Hypothalamus (tissue), 51 donors: ENCODE measurements at regions not wholly inside any gene's neighbourhood (a gene's known extent, or its start where the extent isn't known, plus 50 kb on each side); places are given as distances from the start of the nearest gene placed in this dataset.
"Not testable (repeated sequence)": the region's sequence is repeated elsewhere in the genome, so short reads cannot be mapped to it uniquely, and the experiment has no call there.

ENCODE experiments used
- DNase-seq, 51 donors: peaks; one replicate each; lab custom pipeline; 2025; lab: John Stamatoyannopoulos, UW

DNA sequence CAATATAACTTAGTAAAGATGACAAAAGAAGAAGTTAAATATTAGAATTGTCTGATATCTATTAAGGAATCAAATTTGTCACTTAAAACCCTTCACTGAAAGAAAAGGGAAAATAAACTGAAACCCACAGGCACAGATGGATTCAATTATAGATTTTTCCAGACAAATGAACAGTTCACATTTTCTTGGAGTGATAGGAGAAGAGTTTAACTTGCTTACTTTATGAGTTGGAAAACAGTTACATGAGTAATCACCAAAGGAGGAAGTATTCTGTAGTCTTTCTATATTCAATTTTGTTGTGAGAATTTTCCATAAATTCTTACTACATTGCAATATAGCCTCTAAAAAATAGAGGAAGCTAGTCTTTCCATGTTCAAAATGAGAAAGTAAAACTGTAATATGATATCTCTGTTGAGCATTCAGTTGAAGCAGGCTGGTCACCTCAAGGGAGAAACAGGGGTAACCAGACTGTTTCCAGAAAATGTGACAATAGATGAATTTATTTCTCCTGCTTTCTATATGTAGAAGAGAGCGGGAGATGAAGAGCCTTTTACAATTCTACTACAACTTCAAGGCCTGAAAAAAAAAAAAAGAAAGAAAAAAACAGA is 330.3 kb upstream of the EPHA5 start:
- DNase-seq: no peak

DNA sequence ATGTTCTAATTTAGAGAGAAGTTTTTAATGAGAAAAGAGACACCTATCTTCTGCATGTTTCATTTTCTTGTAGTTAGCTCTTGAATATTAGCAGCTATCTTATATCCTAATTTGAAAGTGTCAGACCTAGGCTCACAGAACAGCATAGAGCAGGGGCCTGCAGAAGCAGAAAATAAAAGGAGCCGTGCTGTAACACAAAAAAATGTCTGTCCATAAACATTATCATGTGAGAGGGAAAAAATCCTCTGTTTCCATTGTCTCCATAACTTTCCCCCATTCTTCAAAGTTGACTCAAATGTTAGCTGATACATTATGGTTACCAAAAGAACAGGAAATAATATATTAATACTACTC is 329.2 kb upstream of the EPHA5 start:
- no peak for DNase-seq

DNA sequence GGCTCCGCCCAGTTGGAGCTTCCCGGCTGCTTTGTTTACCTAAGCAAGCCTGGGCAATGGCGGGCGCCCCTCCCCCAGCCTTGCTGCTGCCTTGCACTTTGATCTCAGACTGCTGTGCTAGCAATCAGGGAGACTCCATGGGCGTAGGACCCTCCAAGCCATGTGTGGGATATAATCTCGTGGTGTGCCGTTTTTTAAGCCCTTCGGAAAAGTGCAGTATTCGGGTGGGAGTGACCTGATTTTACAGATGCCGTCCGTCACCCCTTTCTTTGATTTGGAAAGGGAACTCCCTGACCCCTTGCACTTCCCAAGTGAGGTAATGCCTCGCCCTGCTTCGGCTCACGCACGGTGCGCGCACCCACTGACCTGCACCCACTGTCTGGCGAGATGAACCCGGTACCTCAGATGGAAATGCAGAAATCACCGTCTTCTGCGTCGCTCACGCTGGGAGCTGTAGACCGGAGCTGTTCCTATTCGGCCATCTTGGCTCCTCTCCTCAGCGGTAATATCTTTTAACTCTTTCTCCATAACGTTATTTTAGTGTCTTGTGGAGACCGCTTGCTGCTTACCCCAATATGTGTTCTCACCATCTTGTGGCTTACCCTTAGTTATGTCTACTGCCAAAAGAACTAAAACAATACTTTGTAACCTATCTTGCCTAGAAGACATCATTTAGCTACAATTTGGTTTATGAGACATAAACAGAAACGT is 328.7 kb upstream of the EPHA5 start:
- DNase-seq: not testable (repeated sequence)

DNA sequence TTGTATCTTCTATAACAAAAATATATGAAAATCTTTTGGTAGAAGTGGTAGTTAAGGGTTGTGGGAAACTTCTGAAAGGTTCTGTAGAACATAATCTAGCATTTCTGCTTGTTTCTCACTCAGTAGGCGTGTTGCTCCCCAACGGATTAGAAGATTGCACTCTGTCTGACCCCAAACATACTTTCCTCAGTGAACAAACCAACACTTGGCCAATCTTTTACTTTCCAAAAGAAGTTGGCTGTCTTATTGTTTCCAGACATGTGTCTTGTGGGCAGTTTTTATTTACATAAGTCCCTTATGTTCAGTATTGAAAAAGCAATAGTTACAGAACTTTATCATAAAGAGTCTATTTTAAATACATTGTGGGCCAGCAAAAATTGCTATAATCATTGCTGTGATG is 312.8 kb upstream of the EPHA5 start:
- no peak for DNase-seq

DNA sequence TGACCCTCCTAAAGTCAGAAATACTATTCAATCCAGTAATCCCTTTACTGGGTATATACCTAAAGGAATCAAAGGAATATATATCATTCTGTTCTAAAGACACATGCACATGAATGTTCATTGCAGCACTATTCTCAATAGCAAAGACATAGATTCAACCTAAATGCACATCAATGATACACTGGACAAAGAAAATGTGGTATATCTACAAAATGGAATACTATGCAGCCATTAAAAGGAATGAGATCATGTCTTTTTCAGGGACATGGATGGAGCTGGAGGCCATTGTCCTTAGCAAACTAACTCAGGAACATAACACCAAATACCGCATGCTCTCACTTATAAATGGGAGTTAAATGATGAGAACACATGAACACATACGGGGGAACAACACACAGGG is 306.0 kb upstream of the EPHA5 start:
- no peak for DNase-seq

DNA sequence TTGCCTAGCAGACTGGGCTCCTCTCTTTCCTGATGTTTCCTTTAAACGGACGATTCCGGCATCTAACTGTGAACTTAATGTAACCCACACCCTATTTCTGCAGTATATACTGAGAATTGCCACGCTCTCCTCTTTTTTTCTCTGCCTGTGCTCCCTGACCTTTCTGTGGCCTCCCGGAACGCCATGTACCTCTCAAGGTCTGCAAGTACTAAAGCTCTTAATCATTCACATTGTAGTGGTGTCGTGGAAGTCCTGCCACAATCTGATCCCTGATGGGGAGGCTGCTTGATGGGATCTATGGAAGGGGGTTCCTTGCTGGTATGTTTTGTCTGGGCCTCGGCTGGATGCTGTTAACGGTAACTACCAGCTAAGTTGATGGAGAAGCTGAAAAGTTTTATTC is 302.9 kb upstream of the EPHA5 start:
- DNase-seq: no peak

DNA sequence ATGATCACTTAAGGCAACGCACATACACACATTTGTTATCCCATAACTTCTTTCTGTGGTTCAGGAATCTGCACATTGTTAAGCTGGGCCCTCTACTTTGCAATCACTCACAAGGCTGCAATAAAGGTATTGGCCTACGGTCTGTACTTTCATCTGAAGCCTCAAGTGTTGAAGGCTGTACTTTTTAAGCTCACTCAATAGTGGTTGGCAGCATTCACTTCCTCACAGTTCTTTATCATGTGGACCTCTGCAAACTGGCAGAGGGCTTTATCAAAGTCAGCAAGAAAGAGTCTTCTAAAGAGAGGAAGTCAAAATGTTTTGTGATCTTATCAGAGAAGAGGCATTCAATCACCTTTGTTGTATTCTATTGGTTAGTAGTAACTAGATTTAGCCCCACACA is 301.4 kb upstream of the EPHA5 start:
- no peak for DNase-seq

DNA sequence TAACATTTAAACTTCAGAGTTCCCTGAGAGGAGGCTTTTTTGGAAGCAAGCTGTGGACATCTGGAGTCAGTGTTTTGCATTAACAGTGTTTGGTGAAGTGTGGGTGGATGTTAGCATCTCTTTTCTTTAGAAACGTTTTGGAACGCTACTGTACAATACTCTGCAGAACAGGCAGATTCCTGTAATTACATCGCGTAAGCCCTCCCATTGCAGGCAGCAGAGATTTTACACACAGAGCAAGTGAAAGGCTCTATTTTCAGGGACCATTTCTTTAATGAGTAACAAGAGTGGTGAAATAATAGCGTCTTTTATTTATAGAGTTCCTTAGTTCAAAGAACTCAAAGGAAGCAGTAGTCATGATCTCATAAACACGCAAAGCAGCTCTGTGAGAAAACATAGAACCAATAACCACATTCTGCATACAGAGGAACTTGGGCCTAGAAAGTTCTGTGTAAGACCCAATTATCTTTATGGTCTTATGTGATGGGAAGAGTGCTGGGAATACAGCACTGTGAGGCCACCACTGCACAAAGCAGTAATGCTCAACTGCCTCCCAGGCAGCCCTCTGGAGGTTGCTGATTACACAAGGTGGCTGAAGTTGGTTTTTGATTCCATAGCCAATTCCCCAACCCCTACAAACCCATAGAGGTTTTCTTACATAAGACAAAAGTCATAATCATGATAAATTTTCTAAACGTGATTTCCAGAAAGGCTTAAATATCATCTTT is 298.7 kb upstream of the EPHA5 start:
- peak in 1 of 51 donors; percentile 62 for DNase-seq

DNA sequence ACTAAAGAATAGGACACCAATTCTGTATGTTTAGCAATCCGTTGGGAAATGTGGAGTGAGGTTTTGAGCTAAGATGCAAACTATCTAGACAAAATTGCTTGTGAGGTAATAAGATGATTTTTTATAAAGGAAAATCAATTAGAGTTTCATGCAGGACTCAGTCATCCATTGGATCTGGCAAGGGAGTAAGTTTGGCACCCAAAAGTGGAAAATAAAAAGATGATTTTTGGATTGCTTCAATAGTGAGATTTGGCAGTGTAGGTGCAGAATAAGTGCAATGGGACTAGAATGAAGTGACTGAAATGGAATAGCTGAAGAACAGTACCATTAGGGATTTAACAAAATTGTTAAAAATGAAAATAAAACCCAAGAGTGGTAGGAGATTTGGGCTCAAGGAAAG is 290.5 kb upstream of the EPHA5 start:
- DNase-seq: no peak

DNA sequence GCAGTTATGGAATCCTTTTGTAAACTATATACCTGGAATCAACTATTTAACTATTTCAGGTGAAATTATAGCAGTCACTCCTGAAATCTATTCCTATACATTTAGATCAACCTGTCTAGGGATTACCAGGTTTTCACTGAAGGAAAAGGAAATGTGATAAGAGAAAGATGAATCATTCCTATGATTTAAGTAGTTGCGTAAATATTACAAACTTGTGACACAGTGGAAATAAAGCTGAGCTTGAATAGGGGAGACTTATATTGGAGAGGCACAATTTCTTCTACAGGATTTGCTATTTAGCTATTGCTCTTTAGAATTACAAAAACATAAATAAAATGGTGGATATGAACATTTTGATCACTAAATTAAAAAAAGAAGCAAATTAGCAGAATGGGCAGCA is 284.1 kb upstream of the EPHA5 start:
- no peak for DNase-seq

DNA sequence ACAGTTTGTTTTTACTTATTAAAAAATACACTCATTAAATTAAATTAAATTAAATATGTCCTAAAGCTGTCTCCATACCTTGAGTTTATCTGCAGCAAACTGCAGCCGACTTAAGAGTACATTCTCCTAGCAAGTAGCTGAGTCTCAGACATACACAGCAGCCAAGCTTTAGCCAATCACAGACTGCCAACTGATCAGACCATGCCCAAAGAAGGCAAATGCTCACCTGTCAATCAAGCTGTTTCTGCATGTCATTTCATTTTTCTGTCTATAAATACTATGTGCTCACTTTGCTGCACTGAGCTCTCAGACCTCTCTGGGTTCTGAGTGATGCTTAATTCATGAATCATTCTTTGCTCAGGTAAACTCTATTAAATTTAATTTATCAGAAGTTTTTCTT is 280.9 kb upstream of the EPHA5 start:
- no peak for DNase-seq

DNA sequence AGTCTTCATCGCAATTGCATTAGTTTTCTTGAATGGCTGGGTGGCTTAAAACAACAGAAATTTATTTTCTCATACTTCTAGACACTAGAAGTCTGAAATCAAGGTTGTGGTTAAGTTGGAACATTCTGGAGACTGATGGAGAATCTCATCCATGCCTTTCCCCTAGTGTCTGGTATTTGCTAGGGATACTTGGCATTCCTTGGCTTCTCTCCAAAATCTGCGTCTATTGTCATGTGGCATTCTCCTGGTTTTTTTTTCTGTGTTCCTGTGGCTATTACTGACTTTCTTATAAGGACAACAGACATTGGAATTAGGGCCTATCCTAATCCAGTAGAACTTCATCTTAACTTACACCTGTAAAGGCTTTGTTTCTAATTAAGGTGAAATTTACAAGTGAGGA is 272.8 kb upstream of the EPHA5 start:
- no peak for DNase-seq

DNA sequence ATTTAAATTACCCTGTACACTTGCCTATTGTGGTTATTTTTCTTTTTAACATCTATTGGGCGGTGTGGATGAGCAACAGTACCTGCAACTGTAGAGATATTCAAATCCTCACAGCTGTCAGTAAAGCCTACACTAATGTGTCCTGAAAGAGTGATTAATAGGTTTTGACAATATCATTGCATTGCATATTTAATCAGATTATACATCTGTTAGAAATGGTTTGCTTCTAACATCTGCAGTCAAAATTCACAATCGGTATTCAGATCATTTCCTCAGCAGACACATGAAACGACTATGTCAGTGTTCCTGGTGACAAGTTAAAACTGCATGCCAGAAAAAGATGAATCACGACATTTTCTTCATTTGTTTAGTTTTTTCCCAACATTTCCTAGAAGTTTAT is 254.6 kb upstream of the EPHA5 start:
- no peak for DNase-seq

DNA sequence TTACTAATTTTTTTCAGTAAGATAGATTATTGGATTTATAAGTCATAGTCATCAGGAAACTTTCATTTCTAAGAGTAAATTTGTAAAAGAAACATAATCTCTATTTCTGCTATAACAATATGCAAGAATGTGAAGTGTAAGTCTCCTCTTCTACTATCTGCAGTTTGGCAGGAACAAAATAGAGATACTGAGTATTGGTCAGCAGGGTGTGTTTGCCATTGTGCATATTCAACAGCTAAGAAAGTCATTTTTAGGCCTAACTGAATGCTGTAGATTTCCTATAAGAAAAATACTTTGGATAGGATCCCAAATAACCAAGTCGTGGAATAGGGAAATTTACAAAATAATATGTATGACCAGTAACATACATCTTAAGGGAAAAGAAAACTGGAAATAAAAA is 253.3 kb upstream of the EPHA5 start:
- DNase-seq: no peak

DNA sequence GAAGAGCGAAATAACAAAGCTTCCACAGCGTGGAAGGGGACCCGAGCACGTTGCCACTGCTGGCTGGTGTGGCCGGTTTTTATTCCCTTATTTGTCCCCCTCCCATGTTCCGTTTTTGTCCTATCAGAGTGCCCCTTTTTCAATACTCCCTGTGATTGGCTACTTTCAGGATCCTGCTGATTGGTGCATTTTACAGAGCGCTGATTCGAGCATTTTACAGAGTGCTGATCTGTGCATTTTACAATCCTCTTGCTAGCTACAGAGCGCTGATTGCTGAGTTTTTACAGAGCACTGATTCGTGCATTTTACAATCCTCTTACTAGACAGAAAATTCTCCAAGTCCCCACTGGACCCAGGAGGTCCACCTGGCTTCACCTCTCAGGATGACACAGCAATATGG is 250.9 kb upstream of the EPHA5 start:
- DNase-seq: no peak

DNA sequence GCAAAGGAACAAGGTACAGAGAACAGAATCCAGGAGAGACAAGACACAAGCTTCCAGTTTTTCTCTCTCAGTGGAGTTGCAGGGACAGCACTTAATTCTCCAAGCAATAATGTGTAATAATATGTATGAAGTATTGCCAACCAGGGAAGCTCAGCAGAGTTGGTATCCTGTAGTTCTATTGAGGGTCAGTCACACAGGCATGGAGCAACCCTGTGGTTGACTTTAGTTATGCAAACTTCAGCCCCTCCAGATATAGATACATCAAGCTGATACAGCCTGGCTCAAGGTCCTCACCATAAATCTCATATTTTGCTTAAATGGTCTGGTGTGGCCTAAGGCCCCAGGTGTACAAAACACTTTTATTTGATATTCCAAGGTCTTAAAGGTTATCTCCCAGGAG is 248.6 kb upstream of the EPHA5 start:
- no peak for DNase-seq

DNA sequence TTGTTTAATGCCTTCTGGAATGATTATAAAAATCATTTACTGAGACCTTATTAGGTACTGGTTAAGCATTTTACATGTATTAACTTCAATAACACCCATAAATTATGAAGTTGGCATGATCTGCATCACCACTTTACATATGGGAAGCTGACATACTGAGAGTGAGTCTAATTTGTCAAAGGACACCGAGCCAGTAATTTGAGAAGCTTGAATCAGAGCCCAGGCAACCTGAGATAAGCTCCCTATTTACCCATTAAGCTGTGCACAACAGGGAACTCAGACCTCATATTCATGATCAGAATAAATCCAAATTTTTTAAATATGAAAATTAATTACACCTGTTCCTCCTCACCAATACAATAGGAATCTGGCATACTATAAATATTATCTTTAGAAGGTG is 247.9 kb upstream of the EPHA5 start:
- no peak for DNase-seq

DNA sequence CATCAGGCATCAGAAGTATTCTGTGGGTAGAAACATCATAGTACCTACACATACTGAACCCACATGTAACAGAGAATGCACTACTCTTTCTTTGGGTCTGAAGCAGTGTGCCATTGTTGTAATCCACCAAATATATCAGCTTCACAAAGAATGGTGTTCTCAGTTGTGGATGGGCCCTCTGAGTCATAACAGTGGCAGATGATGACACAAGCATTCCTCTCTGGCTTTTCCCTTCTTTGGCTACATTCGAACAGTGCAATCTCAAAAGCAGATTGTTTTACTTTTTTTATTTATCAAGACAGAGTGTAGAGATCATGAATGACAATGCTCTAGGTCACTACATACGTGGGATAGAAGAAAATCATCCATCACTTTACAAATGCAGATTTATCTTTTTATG is 247.2 kb upstream of the EPHA5 start:
- DNase-seq: no peak

DNA sequence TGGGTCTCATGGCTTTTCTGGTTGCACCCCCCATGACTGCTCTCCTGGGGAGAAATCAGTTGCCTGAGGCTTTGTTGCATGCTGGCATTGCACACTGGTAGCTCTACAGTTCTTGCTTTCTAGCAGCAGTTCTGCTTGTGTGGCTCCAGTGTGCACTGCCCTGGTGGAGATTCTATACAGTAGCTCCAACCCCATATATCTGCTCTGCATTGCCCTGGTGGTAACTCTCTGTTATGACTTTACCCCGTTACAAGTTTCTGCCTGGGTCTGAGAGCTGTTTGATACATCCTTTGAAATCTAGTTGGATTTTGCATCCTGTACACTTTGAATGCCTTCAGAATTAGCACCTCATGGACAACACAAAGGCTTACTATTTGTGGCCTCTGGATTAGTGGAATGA is 241.4 kb upstream of the EPHA5 start:
- no peak for DNase-seq

DNA sequence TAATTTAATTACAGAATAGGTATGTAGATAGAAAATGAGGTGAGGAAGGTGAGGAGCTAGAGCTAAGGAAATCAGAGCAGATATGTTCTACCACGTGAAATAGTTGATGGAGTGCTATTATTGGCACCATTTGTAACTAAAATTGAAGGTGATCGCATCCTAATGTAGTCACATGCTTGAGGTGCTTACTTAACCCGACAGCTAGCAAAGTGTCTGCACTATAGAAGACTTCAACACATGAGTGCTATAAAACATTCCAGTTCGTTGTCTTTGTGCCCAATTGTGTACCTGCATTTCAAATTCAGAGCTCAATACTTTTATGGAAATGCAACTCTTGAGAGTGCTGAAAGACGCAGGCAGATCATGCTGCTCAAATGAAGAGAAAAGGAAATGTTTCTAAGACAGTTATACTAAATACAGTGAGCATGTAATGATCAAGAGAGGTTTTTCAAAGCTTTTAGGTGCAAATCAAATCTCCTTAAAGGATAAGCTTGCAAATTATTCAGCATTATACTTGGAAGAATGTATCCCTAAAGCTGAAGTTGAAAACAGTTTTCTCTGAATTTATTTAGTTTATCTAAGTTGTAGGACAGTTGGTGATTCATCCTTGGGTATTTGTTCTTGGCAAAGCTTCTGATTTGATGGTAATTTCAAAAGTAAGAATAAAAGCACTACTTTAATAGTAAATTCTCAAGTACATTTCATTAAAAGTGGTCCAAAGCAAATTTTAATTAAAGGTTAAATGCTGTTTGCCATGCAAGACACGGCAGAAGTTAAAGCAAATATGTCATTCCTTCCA is 223.9 kb upstream of the EPHA5 start:
- DNase-seq: no peak

DNA sequence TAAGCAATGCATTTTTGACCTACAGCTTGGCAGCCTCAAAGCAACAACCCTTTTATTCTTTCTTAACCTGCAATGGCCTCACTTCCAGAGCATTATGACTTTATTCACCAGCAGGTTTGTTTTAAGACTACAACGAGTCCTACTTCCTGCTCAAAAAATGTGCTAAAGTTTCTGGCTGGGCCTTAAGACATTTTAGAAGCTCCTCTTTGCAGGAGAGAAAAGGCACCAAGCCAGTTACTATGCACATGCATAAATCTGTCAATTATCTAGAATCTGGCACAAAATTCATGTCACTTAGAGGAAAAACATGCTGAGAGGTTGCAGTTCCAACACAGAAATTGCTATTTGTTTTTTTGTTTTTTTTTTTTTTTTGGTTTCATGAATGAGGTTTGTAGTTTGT is 223.0 kb upstream of the EPHA5 start:
- DNase-seq: no peak

DNA sequence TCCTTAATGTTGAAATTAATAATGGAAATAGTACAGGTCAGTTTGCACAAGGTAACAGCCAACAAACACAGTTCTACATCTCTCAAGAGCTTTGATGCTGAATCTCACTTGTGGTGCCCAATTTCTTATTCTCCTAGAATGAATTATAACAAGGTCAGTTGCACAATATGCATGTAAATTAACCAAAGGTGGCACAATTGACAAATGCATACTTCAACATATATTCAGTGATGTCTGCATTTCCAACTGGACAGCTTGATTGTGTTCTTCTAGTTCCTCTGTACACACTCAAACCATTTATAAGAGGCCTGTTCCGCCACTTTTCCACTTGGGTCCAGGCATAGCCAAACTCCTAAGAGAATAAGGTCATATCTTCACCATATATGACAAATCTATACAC is 210.3 kb upstream of the EPHA5 start:
- DNase-seq: no peak
